ENCODE measurements at regions not wholly inside any gene's neighbourhood (a gene's known extent, or its start where the extent isn't known, plus 50 kb on each side); places are given as distances from the start of the nearest gene placed in this dataset.

DNA sequence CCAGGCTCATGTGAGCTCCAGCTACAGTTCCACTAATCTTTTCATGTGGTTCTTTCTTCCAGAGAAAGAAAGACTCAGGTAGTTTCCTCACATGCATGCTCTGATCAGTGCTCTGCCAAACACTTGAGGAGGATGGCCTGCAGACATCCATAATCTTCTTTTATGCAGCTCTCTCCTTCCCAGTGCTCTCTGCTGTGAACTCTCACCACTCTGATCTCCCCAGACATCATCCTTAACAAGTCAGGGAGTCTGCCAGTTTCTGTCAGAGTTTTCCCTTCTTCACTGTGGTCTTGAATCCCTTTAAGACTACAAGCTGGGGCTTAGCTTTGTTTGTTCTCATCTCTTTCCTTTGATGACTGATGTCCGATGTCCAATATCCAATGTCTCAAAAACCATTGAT lies 203.4 kb upstream of the PRKCQ start:
- TF ChIP-seq SPI1 (IDR thresholded peaks at IDR 0.05; ENCODE audit: borderline replicate concordance, low read depth, low read length) (no peak), NR2C2 (CRISPR knock-in tag; IDR thresholded peaks at IDR 0.05) (no peak), NR2C2 (tag; IDR thresholded peaks at IDR 0.05) (no peak), EZH2 (IDR thresholded peaks at IDR 0.05; ENCODE audit: borderline replicate concordance, low read depth, low read length) (no peak), RFX5 (IDR thresholded peaks at IDR 0.05; ENCODE audit: low read depth, low read length) (no peak), CTCF (IDR thresholded peaks at IDR 0.05 in 2 of 3, conservative IDR thresholded peaks at IDR 0.05 in 1 of 3; ENCODE audit: insufficient read depth in 2 of 3, low read depth in 1 of 3, low read length in 3 of 3) (no peak), PKNOX1 (IDR thresholded peaks at IDR 0.05) (no peak), RERE (CRISPR knock-in tag; IDR thresholded peaks at IDR 0.05; ENCODE audit: borderline replicate concordance) (no peak)
- TF ChIP-seq, protein P1, sequence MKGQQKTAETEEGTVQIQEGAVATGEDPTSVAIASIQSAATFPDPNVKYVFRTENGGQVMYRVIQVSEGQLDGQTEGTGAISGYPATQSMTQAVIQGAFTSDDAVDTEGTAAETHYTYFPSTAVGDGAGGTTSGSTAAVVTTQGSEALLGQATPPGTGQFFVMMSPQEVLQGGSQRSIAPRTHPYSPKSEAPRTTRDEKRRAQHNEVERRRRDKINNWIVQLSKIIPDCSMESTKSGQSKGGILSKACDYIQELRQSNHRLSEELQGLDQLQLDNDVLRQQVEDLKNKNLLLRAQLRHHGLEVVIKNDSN (CRISPR knock-in tag; IDR thresholded peaks at IDR 0.05), result no peak
